ENCODE measurements at regions not wholly inside any gene's neighbourhood (a gene's known extent, or its start where the extent isn't known, plus 50 kb on each side); places are given as distances from the start of the nearest gene placed in this dataset.

DNA sequence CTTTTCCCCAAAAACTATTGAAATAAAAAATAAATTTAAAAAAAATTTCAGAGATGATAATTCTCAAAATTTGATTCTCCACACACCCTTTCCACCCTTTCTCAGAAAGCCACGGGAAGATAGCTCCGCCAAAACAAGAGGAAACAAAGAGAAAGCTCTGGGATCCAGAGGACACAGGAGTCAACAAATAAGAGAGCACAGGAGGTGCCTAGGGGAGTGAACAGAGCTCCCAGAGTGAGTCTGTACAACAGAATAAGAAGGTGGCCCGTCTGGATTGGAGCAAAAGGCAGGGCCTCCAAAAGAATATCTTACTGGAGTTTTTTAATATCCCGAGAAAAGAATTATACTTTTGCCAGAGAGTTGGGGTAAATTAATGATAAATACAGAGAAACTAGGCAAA, 96.3 kb upstream of the DRD2 start:
- TF ChIP-seq, protein P1, sequence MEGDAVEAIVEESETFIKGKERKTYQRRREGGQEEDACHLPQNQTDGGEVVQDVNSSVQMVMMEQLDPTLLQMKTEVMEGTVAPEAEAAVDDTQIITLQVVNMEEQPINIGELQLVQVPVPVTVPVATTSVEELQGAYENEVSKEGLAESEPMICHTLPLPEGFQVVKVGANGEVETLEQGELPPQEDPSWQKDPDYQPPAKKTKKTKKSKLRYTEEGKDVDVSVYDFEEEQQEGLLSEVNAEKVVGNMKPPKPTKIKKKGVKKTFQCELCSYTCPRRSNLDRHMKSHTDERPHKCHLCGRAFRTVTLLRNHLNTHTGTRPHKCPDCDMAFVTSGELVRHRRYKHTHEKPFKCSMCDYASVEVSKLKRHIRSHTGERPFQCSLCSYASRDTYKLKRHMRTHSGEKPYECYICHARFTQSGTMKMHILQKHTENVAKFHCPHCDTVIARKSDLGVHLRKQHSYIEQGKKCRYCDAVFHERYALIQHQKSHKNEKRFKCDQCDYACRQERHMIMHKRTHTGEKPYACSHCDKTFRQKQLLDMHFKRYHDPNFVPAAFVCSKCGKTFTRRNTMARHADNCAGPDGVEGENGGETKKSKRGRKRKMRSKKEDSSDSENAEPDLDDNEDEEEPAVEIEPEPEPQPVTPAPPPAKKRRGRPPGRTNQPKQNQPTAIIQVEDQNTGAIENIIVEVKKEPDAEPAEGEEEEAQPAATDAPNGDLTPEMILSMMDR (IDR thresholded peaks at IDR 0.05) = no peak
- H3K27me3 ChIP-seq = no peaks in the 10 kb centered on the region
- H3K9me3 ChIP-seq = no peaks in the 10 kb centered on the region
- H3K4me3 ChIP-seq (ENCODE audit: low read depth in 1 of 2, low read length in 1 of 2) = no peak overlapping the region
- H3K36me3 ChIP-seq = no peaks in the 10 kb centered on the region
- no peak overlapping the region for H3K27ac ChIP-seq
- no peaks in the 10 kb centered on the region for H3K4me1 ChIP-seq (ENCODE audit: control insufficient read depth in 1 of 2, insufficient read depth in 1 of 2, low read depth in 1 of 2, low read length in 1 of 2)

DNA sequence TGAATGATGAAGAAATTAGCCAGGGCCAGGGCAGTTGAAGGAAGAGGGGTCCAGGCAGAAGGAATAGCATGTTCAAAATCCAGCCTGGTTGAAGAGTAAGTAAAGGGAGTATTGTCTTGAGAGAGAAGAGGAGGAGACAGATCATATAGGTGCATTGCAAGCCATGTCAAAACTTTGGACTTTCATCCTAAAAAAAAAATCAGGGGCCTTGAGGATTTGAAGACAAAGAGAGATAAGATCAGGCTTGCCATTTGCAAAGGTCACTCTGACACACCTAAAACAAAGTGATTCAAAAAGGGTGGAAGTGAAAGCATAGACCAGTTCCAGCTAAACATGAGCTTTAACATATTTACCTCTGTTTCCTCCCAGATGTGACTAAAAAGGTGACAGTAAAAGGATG, 95.7 kb upstream of the DRD2 start:
- no peak overlapping the region for H3K27ac ChIP-seq
- no peaks in the 10 kb centered on the region for H3K27me3 ChIP-seq
- no peaks in the 10 kb centered on the region for H3K36me3 ChIP-seq
- no peaks in the 10 kb centered on the region for H3K4me1 ChIP-seq (ENCODE audit: control insufficient read depth in 1 of 2, insufficient read depth in 1 of 2, low read depth in 1 of 2, low read length in 1 of 2)
- H3K9me3 ChIP-seq = no peaks in the 10 kb centered on the region
- no peak overlapping the region for H3K4me3 ChIP-seq (ENCODE audit: low read depth in 1 of 2, low read length in 1 of 2)
- TF ChIP-seq, protein P1 (IDR thresholded peaks at IDR 0.05) = no peak

DNA sequence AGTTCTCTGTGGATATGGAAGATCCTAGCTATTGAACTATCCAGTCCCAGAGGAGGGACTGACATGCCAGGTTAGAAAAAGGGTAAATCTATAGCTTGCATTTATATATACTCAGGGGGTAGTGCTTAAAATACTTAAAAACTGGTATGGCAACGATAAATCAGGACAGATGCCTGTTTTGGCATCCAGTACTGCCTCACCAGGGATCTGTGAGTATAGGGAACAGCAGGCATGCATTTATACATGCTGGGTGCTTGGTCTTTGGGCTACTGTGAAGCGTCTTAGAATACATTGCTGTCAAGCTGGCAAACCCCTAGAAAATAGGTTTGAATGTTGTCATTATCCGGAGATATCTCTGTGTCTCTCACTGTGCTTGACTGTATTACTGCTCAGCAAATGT, 94.2 kb upstream of the DRD2 start:
- H3K27me3 ChIP-seq = peaks cover 9% of the 10 kb centered on the region
- no peak overlapping the region for H3K27ac ChIP-seq
- no peaks in the 10 kb centered on the region for H3K9me3 ChIP-seq
- TF ChIP-seq, protein P1 (IDR thresholded peaks at IDR 0.05) = no peak
- no peaks in the 10 kb centered on the region for H3K4me1 ChIP-seq (ENCODE audit: control insufficient read depth in 1 of 2, insufficient read depth in 1 of 2, low read depth in 1 of 2, low read length in 1 of 2)
- no peak overlapping the region for H3K4me3 ChIP-seq (ENCODE audit: low read depth in 1 of 2, low read length in 1 of 2)
- no peaks in the 10 kb centered on the region for H3K36me3 ChIP-seq

DNA sequence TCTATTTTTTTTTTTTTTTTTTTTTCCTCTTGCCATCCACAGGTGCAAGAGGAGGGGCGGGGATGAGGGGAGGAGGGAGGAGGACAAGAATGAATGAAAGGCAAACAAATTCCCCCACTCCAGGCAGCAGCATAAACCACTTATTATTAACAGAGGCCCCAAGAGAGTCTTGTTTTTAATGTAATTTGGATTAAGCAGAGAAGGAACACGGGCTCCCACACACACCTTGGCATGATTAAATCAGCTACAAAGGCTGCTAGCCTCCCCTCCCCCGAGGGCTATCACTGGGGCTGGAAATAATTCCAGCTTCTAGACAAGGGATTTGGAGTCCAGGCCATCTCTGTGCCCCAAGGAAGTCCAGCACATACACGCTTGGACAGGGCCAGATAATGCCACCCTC, 93.4 kb upstream of the DRD2 start:
- no peak overlapping the region for H3K4me3 ChIP-seq (ENCODE audit: low read depth in 1 of 2, low read length in 1 of 2)

DNA sequence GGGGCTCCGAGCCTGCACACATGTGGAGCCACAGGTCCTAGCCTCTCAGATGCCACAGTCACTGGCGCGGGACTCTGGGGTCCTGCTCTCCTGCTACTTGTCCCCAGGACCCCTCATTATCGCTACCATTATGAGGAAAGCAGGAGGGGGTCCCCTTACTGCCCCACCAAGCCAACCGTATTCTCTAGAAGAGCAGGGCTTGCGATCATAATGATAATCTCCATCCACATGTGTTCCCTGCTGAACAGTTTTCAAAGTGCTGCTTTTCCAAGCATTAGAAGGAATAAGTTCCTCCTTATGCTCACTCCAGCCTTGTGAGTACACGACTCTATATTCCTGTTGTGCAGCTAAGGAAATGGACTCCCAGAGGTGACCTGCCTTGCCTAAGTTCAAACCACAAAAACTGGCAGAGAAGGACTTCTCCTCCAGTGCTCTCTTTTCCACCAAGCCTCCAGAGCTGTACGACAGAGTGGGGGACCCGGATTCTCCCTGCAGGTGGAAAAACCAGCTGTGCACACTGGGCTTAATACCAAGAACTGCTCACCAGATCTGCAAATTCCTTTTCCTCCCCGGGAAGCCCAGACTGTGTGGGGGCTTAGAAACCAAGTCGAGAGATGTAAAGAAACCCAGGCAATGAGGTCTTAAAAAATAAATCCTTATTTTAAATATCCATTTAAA, 92.8 kb upstream of the DRD2 start:
- TF ChIP-seq, protein P1 (IDR thresholded peaks at IDR 0.05) = no peak
- Histone ChIP-seq H3K9me3 (no peaks in the 10 kb centered on the region), H3K36me3 (no peaks in the 10 kb centered on the region), H3K4me1 (ENCODE audit: control insufficient read depth in 1 of 2, insufficient read depth in 1 of 2, low read depth in 1 of 2, low read length in 1 of 2) (no peaks in the 10 kb centered on the region), H3K4me3 (ENCODE audit: low read depth in 1 of 2, low read length in 1 of 2) (no peak overlapping the region), H3K27me3 (peaks cover 19% of the 10 kb centered on the region), H3K27ac (no peak overlapping the region)

More for the DNA sequence above, 93.4 kb upstream of the DRD2 start:
- H3K4me1 ChIP-seq (ENCODE audit: control insufficient read depth in 1 of 2, insufficient read depth in 1 of 2, low read depth in 1 of 2, low read length in 1 of 2) = no peaks in the 10 kb centered on the region
- H3K27ac ChIP-seq = no peak overlapping the region
- TF ChIP-seq, protein P1 (IDR thresholded peaks at IDR 0.05) = no peak
- H3K9me3 ChIP-seq = no peaks in the 10 kb centered on the region
- H3K27me3 ChIP-seq = peaks cover 17% of the 10 kb centered on the region
- no peaks in the 10 kb centered on the region for H3K36me3 ChIP-seq
